ENCODE measurements at regions not wholly inside any gene's neighbourhood (a gene's known extent, or its start where the extent isn't known, plus 50 kb on each side); places are given as distances from the start of the nearest gene placed in this dataset.

GRCh38 chr20:7432612-7433011, 507.6 kb downstream of the HAO1 start:
- WGBS, 2 donors: 93 to 95% methylated on average over 7 of the region's 7 CpGs
- DNase-seq: no peak
- Histone ChIP-seq H3K4me3 (replicated peaks in 1 of 3) (no peak overlapping the region), H3K4me1 (no peaks in the 10 kb centered on the region), H3K9me3 (no peaks in the 10 kb centered on the region), H3K36me3 (no peaks in the 10 kb centered on the region), H3K27ac (no peak overlapping the region), H3K27me3 (no peaks in the 10 kb centered on the region)
- TF ChIP-seq CTCF (IDR thresholded peaks at IDR 0.05) (no peak), POLR2A (IDR thresholded peaks at IDR 0.05) (no peak)
- intact Hi-C loops (cut with DNase I): no loop called here

GRCh38 chr20:7437311-7437710, 502.9 kb downstream of the HAO1 start:
- no peaks in the 10 kb centered on the region for H3K36me3 ChIP-seq
- H3K4me3 ChIP-seq (replicated peaks in 1 of 3): no peak overlapping the region
- H3K4me1 ChIP-seq: no peaks in the 10 kb centered on the region
- no peaks in the 10 kb centered on the region for H3K9me3 ChIP-seq
- no peak for DNase-seq
- TF ChIP-seq CTCF (IDR thresholded peaks at IDR 0.05) (no peak), POLR2A (IDR thresholded peaks at IDR 0.05) (no peak)
- H3K27me3 ChIP-seq: no peaks in the 10 kb centered on the region
- intact Hi-C loops (cut with DNase I): no loop called here
- no peak overlapping the region for H3K27ac ChIP-seq
- WGBS, 2 donors: 87 to 93% methylated on average over 3 of the region's 3 CpGs

GRCh38 chr20:7449269-7449668, 491.0 kb downstream of the HAO1 start:
- DNase-seq: no peak
- H3K4me1 ChIP-seq: no peaks in the 10 kb centered on the region
- H3K36me3 ChIP-seq: no peaks in the 10 kb centered on the region
- H3K9me3 ChIP-seq: no peaks in the 10 kb centered on the region
- no peak overlapping the region for H3K4me3 ChIP-seq (replicated peaks in 1 of 3)
- H3K27ac ChIP-seq: no peak overlapping the region
- intact Hi-C loops (cut with DNase I): no loop called here
- no peak for TF ChIP-seq POLR2A (IDR thresholded peaks at IDR 0.05)
- no peak for TF ChIP-seq CTCF (IDR thresholded peaks at IDR 0.05)
- no peaks in the 10 kb centered on the region for H3K27me3 ChIP-seq
- WGBS, 2 donors: 91 to 98% methylated on average over 1 of the region's 1 CpG

- no peak for DNase-seq
- no peak overlapping the region for H3K4me3 ChIP-seq (replicated peaks in 1 of 3)
- TF ChIP-seq CTCF (IDR thresholded peaks at IDR 0.05) (no peak), POLR2A (IDR thresholded peaks at IDR 0.05) (no peak)
- intact Hi-C loops (cut with DNase I): no loop called here
- WGBS, 2 donors: 94 to 97% methylated on average over 2 of the region's 2 CpGs
- H3K9me3 ChIP-seq: no peaks in the 10 kb centered on the region
- no peaks in the 10 kb centered on the region for H3K36me3 ChIP-seq
- H3K27me3 ChIP-seq: no peaks in the 10 kb centered on the region
- no peak overlapping the region for H3K27ac ChIP-seq
- H3K4me1 ChIP-seq: no peaks in the 10 kb centered on the region
These were observed 487.4 kb downstream of the HAO1 start for GRCh38 chr20:7452890-7453289.

- no peaks in the 10 kb centered on the region for H3K27me3 ChIP-seq
- H3K9me3 ChIP-seq: no peaks in the 10 kb centered on the region
- H3K27ac ChIP-seq: no peak overlapping the region
- H3K4me1 ChIP-seq: no peaks in the 10 kb centered on the region
- no peak for DNase-seq
- 72 to 90% methylated on average over 2 of the region's 2 CpGs for WGBS, 2 donors
- no peak overlapping the region for H3K4me3 ChIP-seq (replicated peaks in 1 of 3)
- TF ChIP-seq POLR2A (IDR thresholded peaks at IDR 0.05) (no peak), CTCF (IDR thresholded peaks at IDR 0.05) (no peak)
- intact Hi-C loops (cut with DNase I): no loop called here
- H3K36me3 ChIP-seq: no peaks in the 10 kb centered on the region
These were observed 486.2 kb downstream of the HAO1 start for GRCh38 chr20:7454047-7454446.
